ENCODE measurements at regions not wholly inside any gene's neighbourhood (a gene's known extent, or its start where the extent isn't known, plus 50 kb on each side); places are given as distances from the start of the nearest gene placed in this dataset.

GRCh38 chr14:51457843-51458562 lies 193.7 kb upstream of the FRMD6 start:
- Mint-ChIP-seq H3K36me3 (ENCODE audit: low read depth, unreplicated experiment) (no peaks in the 10 kb centered on the region), H3K4me3 (ENCODE audit: unreplicated experiment) (no peak overlapping the region), H3K27ac (ENCODE audit: unreplicated experiment) (no peak overlapping the region), H3K9me3 (ENCODE audit: unreplicated experiment) (no peaks in the 10 kb centered on the region), H3K27me3 (ENCODE audit: unreplicated experiment) (no peaks in the 10 kb centered on the region), H3K4me1 (ENCODE audit: unreplicated experiment) (peaks cover 20% of the 10 kb centered on the region)
- no peak for DNase-seq (ENCODE audit: low spot score)
- TF ChIP-seq CTCF (IDR thresholded peaks at IDR 0.05; ENCODE audit: unreplicated experiment) = no peak

GRCh38 chr14:51458563-51458955 lies 193.2 kb upstream of the FRMD6 start:
- no peak overlapping the region for H3K27ac Mint-ChIP-seq (ENCODE audit: unreplicated experiment)
- peaks cover 19% of the 10 kb centered on the region for H3K4me1 Mint-ChIP-seq (ENCODE audit: unreplicated experiment)
- no peak for DNase-seq (ENCODE audit: low spot score)
- H3K27me3 Mint-ChIP-seq (ENCODE audit: unreplicated experiment) = no peaks in the 10 kb centered on the region
- no peaks in the 10 kb centered on the region for H3K36me3 Mint-ChIP-seq (ENCODE audit: low read depth, unreplicated experiment)
- TF ChIP-seq CTCF (IDR thresholded peaks at IDR 0.05; ENCODE audit: unreplicated experiment) = no peak
- H3K4me3 Mint-ChIP-seq (ENCODE audit: unreplicated experiment) = no peak overlapping the region
- H3K9me3 Mint-ChIP-seq (ENCODE audit: unreplicated experiment) = no peaks in the 10 kb centered on the region

GRCh38 chr14:51460011-51460410 lies 191.7 kb upstream of the FRMD6 start:
- no peak for TF ChIP-seq CTCF (IDR thresholded peaks at IDR 0.05; ENCODE audit: unreplicated experiment)
- no peak for DNase-seq (ENCODE audit: low spot score)
- no peaks in the 10 kb centered on the region for H3K27me3 Mint-ChIP-seq (ENCODE audit: unreplicated experiment)
- no peak overlapping the region for H3K4me3 Mint-ChIP-seq (ENCODE audit: unreplicated experiment)
- peaks cover 10% of the 10 kb centered on the region for H3K4me1 Mint-ChIP-seq (ENCODE audit: unreplicated experiment)
- H3K9me3 Mint-ChIP-seq (ENCODE audit: unreplicated experiment) = no peaks in the 10 kb centered on the region
- H3K27ac Mint-ChIP-seq (ENCODE audit: unreplicated experiment) = no peak overlapping the region
- H3K36me3 Mint-ChIP-seq (ENCODE audit: low read depth, unreplicated experiment) = no peaks in the 10 kb centered on the region

- Mint-ChIP-seq H3K4me3 (ENCODE audit: unreplicated experiment) (no peak overlapping the region), H3K36me3 (ENCODE audit: low read depth, unreplicated experiment) (no peaks in the 10 kb centered on the region), H3K4me1 (ENCODE audit: unreplicated experiment) (peaks cover 10% of the 10 kb centered on the region), H3K27ac (ENCODE audit: unreplicated experiment) (no peak overlapping the region), H3K9me3 (ENCODE audit: unreplicated experiment) (no peaks in the 10 kb centered on the region), H3K27me3 (ENCODE audit: unreplicated experiment) (peaks cover 1% of the 10 kb centered on the region)
- DNase-seq (ENCODE audit: low spot score) = no peak
- TF ChIP-seq CTCF (IDR thresholded peaks at IDR 0.05; ENCODE audit: unreplicated experiment) = no peak
These were observed 189.5 kb upstream of the FRMD6 start for GRCh38 chr14:51462182-51462581.

GRCh38 chr14:51462706-51463105 lies 189.0 kb upstream of the FRMD6 start:
- no peak for TF ChIP-seq CTCF (IDR thresholded peaks at IDR 0.05; ENCODE audit: unreplicated experiment)
- H3K36me3 Mint-ChIP-seq (ENCODE audit: low read depth, unreplicated experiment) = no peaks in the 10 kb centered on the region
- peaks cover 1% of the 10 kb centered on the region for H3K27me3 Mint-ChIP-seq (ENCODE audit: unreplicated experiment)
- DNase-seq (ENCODE audit: low spot score) = no peak
- H3K27ac Mint-ChIP-seq (ENCODE audit: unreplicated experiment) = no peak overlapping the region
- H3K4me1 Mint-ChIP-seq (ENCODE audit: unreplicated experiment) = peaks cover 10% of the 10 kb centered on the region
- no peaks in the 10 kb centered on the region for H3K9me3 Mint-ChIP-seq (ENCODE audit: unreplicated experiment)
- no peak overlapping the region for H3K4me3 Mint-ChIP-seq (ENCODE audit: unreplicated experiment)

Measured in endothelial cell (in vitro differentiated cells).